GM13977 (cell line): ENCODE measurements at regions not wholly inside any gene's neighbourhood (a gene's known extent, or its start where the extent isn't known, plus 50 kb on each side); places are given as distances from the start of the nearest gene placed in this dataset.
A peak's percentile ranks its signal among the peaks of the same experiment; 100 is the strongest.
"Not testable (repeated sequence)": the region's sequence is repeated elsewhere in the genome, so short reads cannot be mapped to it uniquely, and the experiment has no call there.

ENCODE experiments used
- DNase-seq: peaks from one replicate; pipeline ENCODE4 v3.0.0; 2012; ENCODE audit warnings: low spot score
- CTCF ChIP-seq: IDR thresholded peaks from 2 replicates; pipeline ENCODE4 v1.5.1; 2012; ENCODE audit warnings: mild to moderate bottlenecking, control low read depth; ENCODE audit not compliant: insufficient read depth; ENCODE audit errors: extremely low read depth, missing control alignments
- in situ Hi-C: fragments of 300-500 bp; cut with MboI; formaldehyde crosslinking; loops from one replicate; pipeline ENCODE4 v1.12.0; 2022; ENCODE audit warnings: low sequenced_read_pairs, low pct_unique_long_range_greater_than_20kb, mixed read lengths, inconsistent platforms; ENCODE audit not compliant: unreplicated experiment

- no peak for TF ChIP-seq CTCF
- in situ Hi-C loops: no loop called here
- DNase-seq: no peak
These were observed 191.3 kb upstream of the ZNF32 start for GRCh38 chr10:43839973-43840372.

GRCh38 chr10:43834751-43835150 is 186.1 kb upstream of the ZNF32 start:
- in situ Hi-C loops, DNase-seq: not testable (repeated sequence)

DNA sequence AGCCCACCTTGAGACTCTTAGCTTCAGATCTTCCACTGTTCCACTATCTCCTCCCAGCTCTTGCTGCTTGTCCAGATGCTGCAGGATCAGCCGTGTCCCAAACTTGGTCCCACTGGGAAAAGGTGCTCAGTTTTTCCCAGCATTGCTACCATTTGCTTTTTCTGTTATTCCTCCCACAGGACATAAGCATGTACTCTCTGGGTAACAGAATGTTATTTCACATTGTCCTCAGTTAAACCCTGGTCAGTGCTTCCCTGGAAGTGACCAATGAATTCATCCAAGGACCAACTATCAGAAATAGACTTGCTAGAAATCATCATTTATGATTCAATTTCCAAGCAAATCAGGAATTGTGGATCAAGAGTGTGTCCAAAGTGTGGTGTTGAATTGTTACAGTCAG is 179.2 kb upstream of the ZNF32 start:
- in situ Hi-C loops: no loop called here
- no peak for TF ChIP-seq CTCF
- no peak for DNase-seq

DNA sequence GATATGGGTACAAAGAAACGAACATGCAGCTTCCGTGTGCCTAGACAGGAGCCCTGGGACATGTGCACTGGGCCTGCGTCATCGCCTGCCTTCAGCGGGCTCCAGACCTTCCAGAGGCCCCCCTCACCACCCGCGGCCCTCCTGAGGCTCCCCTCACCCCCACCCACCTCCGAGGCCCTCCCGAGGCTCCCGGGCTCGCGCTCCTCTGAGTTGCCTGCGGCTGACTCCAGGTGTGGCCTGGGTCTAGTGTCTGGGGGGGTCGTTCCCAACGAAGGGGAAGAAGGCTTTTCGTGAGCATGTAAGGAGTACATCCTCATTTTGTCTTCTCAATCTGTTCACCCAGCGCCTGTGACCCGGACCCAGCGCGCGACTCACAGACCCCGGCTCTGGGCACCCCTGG is 177.3 kb upstream of the ZNF32 start:
- DNase-seq: no peak
- TF ChIP-seq CTCF: no peak
- in situ Hi-C loops: no loop called here

DNA sequence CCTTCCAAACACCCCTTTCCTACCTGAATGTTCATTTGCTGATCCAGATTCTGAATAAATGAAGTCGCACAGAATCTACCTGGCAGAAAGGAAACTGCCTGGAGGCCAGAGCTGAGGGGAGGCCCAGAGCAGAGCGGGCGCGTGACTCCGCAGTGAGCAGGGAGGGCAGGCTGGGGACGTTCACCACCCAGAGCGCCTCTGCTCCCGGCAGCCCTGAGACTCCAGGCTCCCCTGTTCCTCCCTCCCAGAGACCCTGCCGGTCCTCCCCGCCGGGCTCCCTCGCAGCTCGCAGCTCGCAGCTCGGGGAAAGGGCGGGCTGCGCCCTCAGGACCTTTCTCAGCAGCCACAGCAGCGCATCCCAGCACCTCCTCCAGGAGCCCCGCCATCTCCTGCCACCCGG is 176.7 kb upstream of the ZNF32 start:
- in situ Hi-C loops: no loop called here
- TF ChIP-seq CTCF: no peak
- no peak for DNase-seq

- TF ChIP-seq CTCF: no peak
- DNase-seq: no peak
- in situ Hi-C loops: no loop called here
These were observed 176.3 kb upstream of the ZNF32 start for GRCh38 chr10:43824934-43825333.

- TF ChIP-seq CTCF: no peak
- in situ Hi-C loops: no loop called here
- DNase-seq: peak; percentile 31
These were observed 174.2 kb upstream of the ZNF32 start for GRCh38 chr10:43822631-43823580.
